ENCODE measurements at regions not wholly inside any gene's neighbourhood (a gene's known extent, or its start where the extent isn't known, plus 50 kb on each side); places are given as distances from the start of the nearest gene placed in this dataset.
"Not testable (repeated sequence)": the region's sequence is repeated elsewhere in the genome, so short reads cannot be mapped to it uniquely, and the experiment has no call there.

- H3K4me1 ChIP-seq (ENCODE audit: control insufficient read depth, insufficient read depth, low read length), result no peaks in the 10 kb centered on the region
- H3K4me3 ChIP-seq (ENCODE audit: low read length), result no peak overlapping the region
- H3K27me3 ChIP-seq (ENCODE audit: control insufficient read depth, insufficient read depth, low read length), result no peaks in the 10 kb centered on the region
- H3K9me3 ChIP-seq (ENCODE audit: control insufficient read depth, low read length), result no peaks in the 10 kb centered on the region
- no peaks in the 10 kb centered on the region for H3K36me3 ChIP-seq (ENCODE audit: control insufficient read depth, insufficient read depth, low read length)
- H3K9ac ChIP-seq (ENCODE audit: low read length), result no peak overlapping the region
Observed at GRCh38 chr6:145147981-145148749, 587.2 kb downstream of the EPM2A start.

DNA sequence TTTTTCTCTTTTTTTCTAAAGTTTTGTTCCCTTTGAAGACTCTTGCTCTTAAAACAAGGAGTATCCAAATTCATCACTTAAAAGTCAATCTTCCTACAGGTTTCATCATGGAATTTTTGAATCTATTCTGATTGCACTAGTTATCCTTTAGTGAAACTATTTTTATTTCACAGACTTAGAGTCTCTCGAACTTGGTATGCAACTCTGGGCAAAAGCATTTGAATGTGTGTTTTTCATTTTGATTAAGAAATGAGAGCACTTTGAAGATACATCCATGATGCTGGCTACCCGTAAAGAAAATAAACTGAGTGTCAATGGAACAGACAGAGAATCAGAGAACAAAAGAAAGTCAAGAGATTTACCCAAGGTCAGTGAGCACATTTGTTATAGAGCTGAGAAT is 586.5 kb downstream of the EPM2A start:
- H3K4me1 ChIP-seq (ENCODE audit: control insufficient read depth, insufficient read depth, low read length), result no peaks in the 10 kb centered on the region
- no peak overlapping the region for H3K9ac ChIP-seq (ENCODE audit: low read length)
- no peaks in the 10 kb centered on the region for H3K9me3 ChIP-seq (ENCODE audit: control insufficient read depth, low read length)
- H3K27me3 ChIP-seq (ENCODE audit: control insufficient read depth, insufficient read depth, low read length), result no peaks in the 10 kb centered on the region
- no peaks in the 10 kb centered on the region for H3K36me3 ChIP-seq (ENCODE audit: control insufficient read depth, insufficient read depth, low read length)
- H3K4me3 ChIP-seq (ENCODE audit: low read length), result no peak overlapping the region

- Histone ChIP-seq H3K36me3 (ENCODE audit: control insufficient read depth, insufficient read depth, low read length) (no peaks in the 10 kb centered on the region), H3K27me3 (ENCODE audit: control insufficient read depth, insufficient read depth, low read length) (no peaks in the 10 kb centered on the region), H3K9me3 (ENCODE audit: control insufficient read depth, low read length) (no peaks in the 10 kb centered on the region), H3K4me3 (ENCODE audit: low read length) (no peak overlapping the region), H3K9ac (ENCODE audit: low read length) (no peak overlapping the region), H3K4me1 (ENCODE audit: control insufficient read depth, insufficient read depth, low read length) (peaks cover 8% of the 10 kb centered on the region)
Observed at GRCh38 chr6:145151624-145152023, 583.7 kb downstream of the EPM2A start.

DNA sequence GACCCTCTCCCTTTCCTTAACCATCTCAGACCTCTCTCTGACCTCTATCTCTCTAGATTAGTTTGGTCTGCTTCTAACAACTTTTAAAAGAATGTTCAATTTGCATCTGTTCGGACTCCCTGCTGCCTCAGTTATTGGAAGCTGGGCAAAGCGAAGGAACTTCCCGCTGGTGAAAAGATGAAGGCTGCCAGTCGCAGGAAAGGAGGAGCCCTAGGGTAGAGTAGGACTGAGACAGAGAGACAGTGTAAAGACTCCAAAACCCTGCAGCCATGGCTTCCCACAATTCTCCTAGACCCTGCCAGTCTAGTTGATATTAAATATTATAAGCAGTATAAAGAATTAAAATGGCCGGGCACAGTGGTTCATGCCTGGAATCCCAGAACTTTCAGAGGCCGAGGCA is 581.8 kb downstream of the EPM2A start:
- Histone ChIP-seq H3K9me3 (ENCODE audit: control insufficient read depth, low read length) (no peaks in the 10 kb centered on the region), H3K36me3 (ENCODE audit: control insufficient read depth, insufficient read depth, low read length) (no peaks in the 10 kb centered on the region), H3K4me3 (ENCODE audit: low read length) (no peak overlapping the region), H3K27me3 (ENCODE audit: control insufficient read depth, insufficient read depth, low read length) (no peaks in the 10 kb centered on the region), H3K9ac (ENCODE audit: low read length) (no peak overlapping the region), H3K4me1 (ENCODE audit: control insufficient read depth, insufficient read depth, low read length) (peaks cover 8% of the 10 kb centered on the region)

DNA sequence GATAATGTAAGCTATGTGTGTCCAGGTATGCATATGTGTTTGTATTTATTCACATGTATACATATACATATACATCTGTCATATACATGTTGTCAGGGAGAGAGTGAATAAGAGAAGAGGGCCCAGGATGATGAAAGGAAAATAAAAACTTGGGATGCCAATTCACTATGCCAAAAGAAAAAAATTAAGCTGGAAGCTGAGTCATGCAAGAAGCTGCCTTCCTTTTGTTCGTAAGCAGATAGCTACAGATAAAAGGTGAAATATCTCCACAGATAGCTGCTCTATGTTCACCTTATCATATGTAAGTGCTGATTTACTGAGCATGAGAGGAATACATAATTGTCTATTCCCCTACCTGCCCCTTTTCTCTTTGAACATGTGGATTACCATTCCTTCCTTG is 579.9 kb downstream of the EPM2A start:
- Histone ChIP-seq H3K4me3 (ENCODE audit: low read length) (no peak overlapping the region), H3K9me3 (ENCODE audit: control insufficient read depth, low read length) (no peaks in the 10 kb centered on the region), H3K4me1 (ENCODE audit: control insufficient read depth, insufficient read depth, low read length) (peaks cover 8% of the 10 kb centered on the region), H3K9ac (ENCODE audit: low read length) (no peak overlapping the region), H3K36me3 (ENCODE audit: control insufficient read depth, insufficient read depth, low read length) (no peaks in the 10 kb centered on the region), H3K27me3 (ENCODE audit: control insufficient read depth, insufficient read depth, low read length) (no peaks in the 10 kb centered on the region)

DNA sequence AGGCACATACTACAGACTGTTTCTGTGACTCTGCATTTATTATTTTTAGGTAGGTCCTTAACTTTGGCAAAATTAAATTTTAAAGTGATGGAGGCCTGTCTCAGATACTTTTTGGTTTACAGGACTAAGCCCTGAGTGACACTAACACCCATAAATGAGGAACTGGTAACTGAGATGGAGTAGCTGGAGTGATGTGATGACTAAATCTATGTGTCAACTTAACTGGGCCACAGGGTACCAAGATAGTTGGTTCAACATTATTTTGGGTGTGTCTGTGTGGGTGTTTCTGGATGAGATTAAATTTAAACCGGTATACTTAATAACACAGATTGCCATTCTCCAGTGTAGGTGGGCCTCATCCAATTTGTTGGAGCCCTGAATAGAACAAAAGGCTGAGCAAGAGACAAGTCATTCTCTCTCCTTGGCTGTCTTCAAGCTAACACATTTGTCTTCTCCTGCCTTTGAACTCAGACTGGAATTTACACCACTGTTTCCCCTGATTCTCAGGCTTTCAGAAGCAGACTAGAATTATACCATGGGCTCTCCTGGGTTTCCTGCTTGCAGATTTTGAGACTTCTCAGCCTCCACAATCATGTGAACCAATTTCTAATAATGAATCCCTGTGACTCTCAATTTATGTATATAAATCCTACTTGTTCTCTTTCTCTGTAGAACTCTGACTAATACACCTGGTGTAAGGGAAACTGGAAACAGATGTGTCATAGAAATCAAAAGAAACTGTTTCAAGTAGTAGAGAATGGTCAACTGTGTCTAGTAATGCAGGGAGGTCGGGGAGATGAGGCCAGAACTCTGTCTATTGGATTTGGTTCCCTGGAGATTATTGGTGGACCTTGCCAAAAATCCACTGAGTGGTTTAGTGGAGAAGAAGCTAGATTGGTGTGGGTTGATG is 579.2 kb downstream of the EPM2A start:
- H3K4me3 ChIP-seq (ENCODE audit: low read length), result no peak overlapping the region
- no peak overlapping the region for H3K9ac ChIP-seq (ENCODE audit: low read length)
- H3K27me3 ChIP-seq (ENCODE audit: control insufficient read depth, insufficient read depth, low read length), result no peaks in the 10 kb centered on the region
- no peaks in the 10 kb centered on the region for H3K36me3 ChIP-seq (ENCODE audit: control insufficient read depth, insufficient read depth, low read length)
- H3K9me3 ChIP-seq (ENCODE audit: control insufficient read depth, low read length), result no peaks in the 10 kb centered on the region
- peaks cover 8% of the 10 kb centered on the region for H3K4me1 ChIP-seq (ENCODE audit: control insufficient read depth, insufficient read depth, low read length)

DNA sequence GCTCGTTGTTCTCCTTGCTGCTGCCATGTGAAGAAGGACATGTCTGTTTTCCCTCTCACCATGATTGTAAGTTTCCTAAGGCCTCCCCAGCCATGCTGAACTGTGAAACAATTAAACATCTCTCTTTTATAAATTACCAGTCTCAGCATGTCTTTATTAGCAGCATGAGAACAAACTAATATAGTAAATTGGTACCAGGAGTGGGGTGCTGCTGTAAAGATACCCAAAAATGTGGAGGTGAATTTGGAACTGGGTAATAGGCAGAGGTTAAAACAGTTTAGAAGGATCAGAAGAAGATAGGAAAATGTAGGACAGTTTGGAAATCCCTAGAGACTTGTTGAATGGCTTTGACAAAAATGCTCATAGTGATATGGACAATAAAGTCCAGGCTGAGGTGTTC is 576.7 kb downstream of the EPM2A start:
- H3K4me1 ChIP-seq (ENCODE audit: control insufficient read depth, insufficient read depth, low read length); H3K9me3 ChIP-seq (ENCODE audit: control insufficient read depth, low read length); H3K27me3 ChIP-seq (ENCODE audit: control insufficient read depth, insufficient read depth, low read length); H3K4me3 ChIP-seq (ENCODE audit: low read length); H3K36me3 ChIP-seq (ENCODE audit: control insufficient read depth, insufficient read depth, low read length); H3K9ac ChIP-seq (ENCODE audit: low read length): not testable (repeated sequence)

DNA sequence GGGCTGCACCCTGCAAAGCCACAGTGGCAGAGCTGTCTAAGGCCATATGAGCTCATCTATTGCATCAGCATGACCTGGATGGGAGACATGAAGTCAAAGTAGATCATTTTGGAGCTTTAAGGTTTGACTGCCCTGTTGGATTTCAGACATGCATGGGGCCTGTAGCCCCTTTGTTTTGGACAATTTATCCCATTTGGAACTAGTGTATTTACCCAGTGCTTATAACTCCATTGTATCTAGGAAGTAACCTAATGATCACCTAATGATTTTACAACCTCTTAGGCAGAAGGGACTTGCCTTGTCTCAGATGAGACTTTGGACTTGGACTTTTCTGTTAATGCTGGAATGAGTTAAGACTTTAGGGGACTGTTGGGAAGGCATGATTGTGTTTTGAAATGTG is 575.4 kb downstream of the EPM2A start:
- H3K36me3 ChIP-seq (ENCODE audit: control insufficient read depth, insufficient read depth, low read length), result no peaks in the 10 kb centered on the region
- no peaks in the 10 kb centered on the region for H3K9me3 ChIP-seq (ENCODE audit: control insufficient read depth, low read length)
- H3K4me1 ChIP-seq (ENCODE audit: control insufficient read depth, insufficient read depth, low read length), result peaks cover 8% of the 10 kb centered on the region
- H3K27me3 ChIP-seq (ENCODE audit: control insufficient read depth, insufficient read depth, low read length), result no peaks in the 10 kb centered on the region
- no peak overlapping the region for H3K4me3 ChIP-seq (ENCODE audit: low read length)
- no peak overlapping the region for H3K9ac ChIP-seq (ENCODE audit: low read length)

DNA sequence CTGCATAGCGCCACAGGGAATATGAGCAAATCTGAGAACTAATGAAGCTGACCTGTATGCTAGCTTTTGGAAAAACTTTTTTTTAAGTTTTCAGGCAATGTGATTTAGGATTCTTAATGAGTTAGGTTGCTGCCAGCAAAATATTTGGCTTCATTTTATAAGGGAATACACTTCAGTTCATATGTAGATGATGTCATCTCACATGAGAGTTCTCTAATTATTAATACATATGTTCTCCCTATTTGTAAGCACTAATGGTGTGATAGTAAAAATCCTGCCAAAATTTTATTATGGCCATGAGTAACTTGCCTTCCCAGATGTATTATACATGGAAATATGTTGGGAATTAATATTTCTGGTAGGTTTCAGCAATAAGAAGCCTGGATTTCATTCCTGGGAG is 573.8 kb downstream of the EPM2A start:
- no peaks in the 10 kb centered on the region for H3K27me3 ChIP-seq (ENCODE audit: control insufficient read depth, insufficient read depth, low read length)
- no peak overlapping the region for H3K9ac ChIP-seq (ENCODE audit: low read length)
- no peaks in the 10 kb centered on the region for H3K36me3 ChIP-seq (ENCODE audit: control insufficient read depth, insufficient read depth, low read length)
- H3K4me1 ChIP-seq (ENCODE audit: control insufficient read depth, insufficient read depth, low read length), result peaks cover under 1% of the 10 kb centered on the region
- no peak overlapping the region for H3K4me3 ChIP-seq (ENCODE audit: low read length)
- H3K9me3 ChIP-seq (ENCODE audit: control insufficient read depth, low read length), result no peaks in the 10 kb centered on the region

- no peak overlapping the region for H3K4me3 ChIP-seq (ENCODE audit: low read length)
- H3K9me3 ChIP-seq (ENCODE audit: control insufficient read depth, low read length), result no peaks in the 10 kb centered on the region
- no peaks in the 10 kb centered on the region for H3K4me1 ChIP-seq (ENCODE audit: control insufficient read depth, insufficient read depth, low read length)
- H3K36me3 ChIP-seq (ENCODE audit: control insufficient read depth, insufficient read depth, low read length), result no peaks in the 10 kb centered on the region
- H3K27me3 ChIP-seq (ENCODE audit: control insufficient read depth, insufficient read depth, low read length), result no peaks in the 10 kb centered on the region
- no peak overlapping the region for H3K9ac ChIP-seq (ENCODE audit: low read length)
Observed at GRCh38 chr6:145169726-145170224, 565.5 kb downstream of the EPM2A start.

DNA sequence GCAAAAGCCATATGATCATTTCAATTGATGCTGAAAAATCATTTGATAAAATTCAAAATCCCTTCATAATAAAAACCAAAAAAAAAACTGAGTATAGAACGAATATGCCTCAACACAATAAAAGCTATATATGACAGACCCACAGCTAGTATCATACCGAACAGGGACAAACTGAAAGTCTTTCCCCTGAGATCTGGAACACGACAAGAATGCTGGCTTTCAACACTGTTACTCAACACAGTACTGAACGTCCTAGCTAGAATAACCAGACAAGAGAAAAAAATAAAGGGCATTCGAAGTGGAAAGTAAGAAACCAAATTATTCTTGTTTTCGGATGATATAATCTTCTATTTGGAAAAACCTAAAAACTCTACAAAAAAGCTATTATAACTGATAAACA is 559.9 kb downstream of the EPM2A start:
- H3K4me1 ChIP-seq (ENCODE audit: control insufficient read depth, insufficient read depth, low read length), result no peaks in the 10 kb centered on the region
- no peak overlapping the region for H3K9ac ChIP-seq (ENCODE audit: low read length)
- H3K27me3 ChIP-seq (ENCODE audit: control insufficient read depth, insufficient read depth, low read length), result no peaks in the 10 kb centered on the region
- no peaks in the 10 kb centered on the region for H3K9me3 ChIP-seq (ENCODE audit: control insufficient read depth, low read length)
- H3K36me3 ChIP-seq (ENCODE audit: control insufficient read depth, insufficient read depth, low read length), result no peaks in the 10 kb centered on the region
- H3K4me3 ChIP-seq (ENCODE audit: low read length), result no peak overlapping the region

DNA sequence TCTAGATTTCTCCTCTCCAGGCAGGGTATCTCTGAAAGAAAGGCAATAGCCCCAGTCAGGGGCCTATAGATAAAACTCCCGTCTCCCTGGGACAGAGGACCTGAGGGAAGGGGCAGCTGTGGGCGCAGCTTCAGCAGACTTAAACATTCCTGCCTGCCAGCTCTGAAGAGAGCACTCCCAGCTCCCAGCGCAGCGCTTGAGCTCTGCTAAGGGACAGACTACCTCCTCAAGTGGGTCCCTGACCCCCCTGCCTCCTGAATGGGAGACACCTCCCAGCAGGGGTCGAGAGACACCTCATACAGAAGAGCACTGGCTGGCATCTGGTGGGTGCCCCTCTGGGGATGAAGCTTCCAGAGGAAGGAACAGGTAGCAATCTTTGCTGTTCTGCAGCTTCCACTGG is 556.9 kb downstream of the EPM2A start:
- no peaks in the 10 kb centered on the region for H3K9me3 ChIP-seq (ENCODE audit: control insufficient read depth, low read length)
- H3K27me3 ChIP-seq (ENCODE audit: control insufficient read depth, insufficient read depth, low read length), result no peaks in the 10 kb centered on the region
- no peak overlapping the region for H3K4me3 ChIP-seq (ENCODE audit: low read length)
- no peak overlapping the region for H3K9ac ChIP-seq (ENCODE audit: low read length)
- H3K4me1 ChIP-seq (ENCODE audit: control insufficient read depth, insufficient read depth, low read length), result no peaks in the 10 kb centered on the region
- no peaks in the 10 kb centered on the region for H3K36me3 ChIP-seq (ENCODE audit: control insufficient read depth, insufficient read depth, low read length)

Measured in mucosa of stomach (tissue), 1 donor.